DND-41 (cell line): ENCODE measurements at regions not wholly inside any gene's neighbourhood (a gene's known extent, or its start where the extent isn't known, plus 50 kb on each side); places are given as distances from the start of the nearest gene placed in this dataset.

ENCODE experiments used
- ATAC-seq: fragments of 200-7000 bp; cut with Tn5 transposase; 3 replicates; pipeline ENCODE4 v1.9.1; 2021; ENCODE audit warnings: low read depth; ENCODE audit not compliant: insufficient read depth
- DNase-seq: peaks from one replicate; pipeline ENCODE4 v3.0.0-alpha.2; 2020
- H2AFZ ChIP-seq: 2 replicates; pipeline ENCODE4 v1.6.0; 2012; ENCODE audit warnings: low read depth, low read length
- H3K27ac ChIP-seq: 2 replicates; pipeline ENCODE4 v1.5.1; 2012; ENCODE audit warnings: low read length, inconsistent platforms
- H3K27me3 ChIP-seq: fragments of 200-600 bp; sonication (generic); 2 replicates; pipeline ENCODE4 v1.6.0; 2012; ENCODE audit warnings: low read length, mild to moderate bottlenecking, inconsistent platforms; ENCODE audit not compliant: insufficient read depth, poor library complexity
- H3K36me3 ChIP-seq: 2 replicates; pipeline ENCODE4 v1.5.1; 2012; ENCODE audit warnings: low read length, inconsistent platforms; ENCODE audit not compliant: insufficient read depth
- H3K4me1 ChIP-seq: 2 replicates; pipeline ENCODE4 v1.5.1; 2012; ENCODE audit warnings: mild to moderate bottlenecking, low read length; ENCODE audit not compliant: insufficient read depth
- H3K4me2 ChIP-seq: 2 replicates; pipeline ENCODE4 v1.6.0; 2012; ENCODE audit warnings: mild to moderate bottlenecking, moderate library complexity, low read length, inconsistent platforms; ENCODE audit not compliant: insufficient read depth
- H3K4me3 ChIP-seq, 2 experiments: fragments of 200-600 bp in 1 of 2; shearing (Covaris generic) in 1 of 2; 2 replicates each; pipeline ENCODE4 v1.5.1; 2012 to 2016; ENCODE audit warnings: inconsistent platforms in 2 of 2, low read length in 2 of 2, mild to moderate bottlenecking in 2 of 2, low read depth in 1 of 2, moderate library complexity in 1 of 2
- H3K79me2 ChIP-seq: 2 replicates; pipeline ENCODE4 v1.6.0; 2012; ENCODE audit warnings: low read length, inconsistent platforms; ENCODE audit not compliant: insufficient read depth
- H3K9ac ChIP-seq: 2 replicates; pipeline ENCODE4 v1.6.0; 2012; ENCODE audit warnings: low read depth, mild to moderate bottlenecking, inconsistent platforms, low read length, moderate library complexity
- H3K9me3 ChIP-seq: 2 replicates; pipeline ENCODE4 v1.5.1; 2012; ENCODE audit warnings: low read length, moderate library complexity, mild to moderate bottlenecking, inconsistent platforms; ENCODE audit not compliant: insufficient read depth, severe bottlenecking
- H4K20me1 ChIP-seq: 2 replicates; pipeline ENCODE4 v1.6.0; 2012; ENCODE audit warnings: low read length; ENCODE audit not compliant: insufficient read depth
- EZH2 ChIP-seq: IDR thresholded peaks from 3 replicates; pipeline ENCODE4 v1.6.1; 2012; ENCODE audit warnings: borderline replicate concordance, low read depth, mild to moderate bottlenecking, moderate library complexity, low read length, inconsistent platforms; ENCODE audit not compliant: severe bottlenecking
- TF ChIP-seq, protein P1 (sequence below): IDR thresholded peaks from 2 replicates; pipeline ENCODE4 v1.5.1; 2012; ENCODE audit warnings: borderline replicate concordance, low read length, moderate library complexity, mild to moderate bottlenecking; ENCODE audit not compliant: poor library complexity, severe bottlenecking; ENCODE audit errors: extremely low read depth

DNA sequence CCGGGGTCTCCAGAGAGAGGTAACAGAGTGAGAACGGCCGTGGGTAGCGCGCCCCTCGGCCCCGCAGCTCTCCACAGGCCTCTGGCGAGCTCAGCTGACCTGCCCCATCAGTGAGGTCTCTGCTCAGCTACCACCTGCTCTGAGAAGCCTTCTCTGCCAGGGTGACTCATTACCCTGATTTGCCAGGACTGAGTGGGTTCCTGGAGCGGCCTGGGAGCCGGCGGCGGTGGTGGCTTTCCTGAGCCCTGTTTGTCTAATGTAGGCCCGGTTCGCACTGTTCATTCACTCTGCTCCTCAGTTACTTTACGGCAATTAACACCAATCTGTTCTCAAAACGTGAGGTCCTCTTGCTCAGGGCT, 351.0 kb upstream of the B3GAT1 start:
- peak overlapping the region; percentile 71 for H2AFZ ChIP-seq
- TF ChIP-seq, protein P1, sequence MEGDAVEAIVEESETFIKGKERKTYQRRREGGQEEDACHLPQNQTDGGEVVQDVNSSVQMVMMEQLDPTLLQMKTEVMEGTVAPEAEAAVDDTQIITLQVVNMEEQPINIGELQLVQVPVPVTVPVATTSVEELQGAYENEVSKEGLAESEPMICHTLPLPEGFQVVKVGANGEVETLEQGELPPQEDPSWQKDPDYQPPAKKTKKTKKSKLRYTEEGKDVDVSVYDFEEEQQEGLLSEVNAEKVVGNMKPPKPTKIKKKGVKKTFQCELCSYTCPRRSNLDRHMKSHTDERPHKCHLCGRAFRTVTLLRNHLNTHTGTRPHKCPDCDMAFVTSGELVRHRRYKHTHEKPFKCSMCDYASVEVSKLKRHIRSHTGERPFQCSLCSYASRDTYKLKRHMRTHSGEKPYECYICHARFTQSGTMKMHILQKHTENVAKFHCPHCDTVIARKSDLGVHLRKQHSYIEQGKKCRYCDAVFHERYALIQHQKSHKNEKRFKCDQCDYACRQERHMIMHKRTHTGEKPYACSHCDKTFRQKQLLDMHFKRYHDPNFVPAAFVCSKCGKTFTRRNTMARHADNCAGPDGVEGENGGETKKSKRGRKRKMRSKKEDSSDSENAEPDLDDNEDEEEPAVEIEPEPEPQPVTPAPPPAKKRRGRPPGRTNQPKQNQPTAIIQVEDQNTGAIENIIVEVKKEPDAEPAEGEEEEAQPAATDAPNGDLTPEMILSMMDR, result no peak
- no peak for TF ChIP-seq EZH2
- H3K27me3 ChIP-seq, result no peaks in the 10 kb centered on the region
- H4K20me1 ChIP-seq, result no peaks in the 10 kb centered on the region
- peaks cover 7% of the 10 kb centered on the region for H3K9me3 ChIP-seq
- ATAC-seq, result peak; percentile 37
- H3K36me3 ChIP-seq, result peaks cover 42% of the 10 kb centered on the region
- peaks cover 41% of the 10 kb centered on the region for H3K4me1 ChIP-seq
- peaks cover 53% of the 10 kb centered on the region for H3K79me2 ChIP-seq
- H3K4me2 ChIP-seq, result peak overlapping the region; percentile 75
- peak overlapping the region; percentile 94 for H3K27ac ChIP-seq
- H3K9ac ChIP-seq, result peak overlapping the region; percentile 86
- peak; percentile 51 for DNase-seq
- H3K4me3 ChIP-seq, result peak overlapping the region; percentile 51 to 71; a peak in 3 of 4 replicates

DNA sequence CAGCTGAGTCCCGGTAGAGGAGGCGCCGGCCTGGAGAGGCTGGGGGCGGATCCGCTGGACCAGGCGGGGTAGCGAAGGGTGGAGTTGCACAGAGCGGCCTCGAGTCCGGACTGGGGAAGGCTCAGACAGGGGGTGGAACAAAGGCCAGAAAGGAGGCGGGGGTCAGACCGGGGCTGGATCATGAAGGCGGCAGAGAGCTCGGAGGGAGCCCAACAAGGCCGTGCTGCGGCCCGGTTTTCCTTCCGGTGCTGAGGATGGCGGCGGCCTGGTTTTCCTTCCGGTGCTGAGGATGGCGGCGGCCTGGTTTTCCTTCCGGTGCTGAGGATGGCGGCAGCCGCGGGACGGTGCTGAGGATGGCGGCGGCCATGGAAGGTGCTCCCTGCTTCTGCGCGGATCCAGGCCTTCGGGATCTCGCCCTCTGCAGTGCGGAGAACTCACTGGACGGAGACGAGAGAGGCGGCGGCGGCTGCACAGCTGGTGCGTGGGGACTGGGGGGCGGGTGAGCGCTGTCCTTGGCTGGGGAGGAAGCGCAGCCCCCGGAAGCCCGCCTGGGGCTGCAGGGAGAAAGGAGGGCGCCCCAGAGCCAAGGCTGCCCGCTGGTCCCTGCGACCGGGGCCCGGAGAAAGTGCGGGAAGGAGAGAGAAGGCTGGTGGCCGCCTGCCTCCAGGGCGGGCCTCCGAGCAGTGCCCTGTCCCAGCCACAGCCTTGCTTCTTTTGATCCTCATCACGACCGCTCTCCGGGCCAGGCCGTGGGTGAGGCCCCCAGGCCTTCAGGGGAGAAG, 350.4 kb upstream of the B3GAT1 start:
- Histone ChIP-seq H3K36me3 (peaks cover 37% of the 10 kb centered on the region), H3K4me3 (peak overlapping the region; percentile 51 to 71; a peak in 3 of 4 replicates), H3K4me2 (peak overlapping the region; percentile 75), H3K9ac (peak overlapping the region; percentile 86), H4K20me1 (no peaks in the 10 kb centered on the region), H2AFZ (peak overlapping the region; percentile 71), H3K9me3 (peaks cover 2% of the 10 kb centered on the region), H3K79me2 (peaks cover 53% of the 10 kb centered on the region), H3K27ac (peak overlapping the region; percentile 94), H3K27me3 (no peaks in the 10 kb centered on the region), H3K4me1 (peaks cover 41% of the 10 kb centered on the region)
- ATAC-seq (peak; percentile 79), DNase-seq (peak; percentile 83)
- TF ChIP-seq EZH2, result no peak
- TF ChIP-seq, protein P1, result no peak

DNA sequence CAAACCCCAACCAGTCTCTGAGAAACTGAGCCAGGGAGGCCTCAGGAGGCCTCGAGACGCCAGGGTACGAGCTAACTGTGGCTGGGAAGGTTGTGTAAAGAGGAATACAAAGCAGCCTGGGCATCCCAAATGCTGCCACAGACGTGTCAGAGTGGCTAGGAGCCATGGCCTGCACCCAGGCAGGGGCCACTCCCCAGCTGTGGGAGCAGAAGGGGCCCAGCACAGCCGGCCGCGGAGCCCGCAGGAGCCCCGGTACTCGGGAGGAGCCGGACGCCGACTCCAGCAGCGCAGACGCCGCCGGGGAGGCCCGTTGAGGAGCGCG, 349.8 kb upstream of the B3GAT1 start:
- no peak for ATAC-seq
- H3K9ac ChIP-seq, result peak overlapping the region; percentile 86
- H3K4me2 ChIP-seq, result peak overlapping the region; percentile 75
- peaks cover 50% of the 10 kb centered on the region for H3K79me2 ChIP-seq
- no peak for TF ChIP-seq EZH2
- TF ChIP-seq, protein P1, result no peak
- peak overlapping the region; percentile 94 for H3K27ac ChIP-seq
- no peaks in the 10 kb centered on the region for H3K27me3 ChIP-seq
- no peaks in the 10 kb centered on the region for H4K20me1 ChIP-seq
- H3K36me3 ChIP-seq, result peaks cover 31% of the 10 kb centered on the region
- peaks cover 41% of the 10 kb centered on the region for H3K4me1 ChIP-seq
- H3K4me3 ChIP-seq, result peak overlapping the region; percentile 51 to 71
- peaks cover under 1% of the 10 kb centered on the region for H3K9me3 ChIP-seq
- DNase-seq, result no peak
- peak overlapping the region; percentile 71 for H2AFZ ChIP-seq
